NCI-H524 (cell line): ENCODE measurements at regions not wholly inside any gene's neighbourhood (a gene's known extent, or its start where the extent isn't known, plus 50 kb on each side); places are given as distances from the start of the nearest gene placed in this dataset.
A peak's percentile ranks its signal among the peaks of the same experiment; 100 is the strongest.

Source experiments
- DNase-seq, 2 experiments: peaks; one replicate each; lab custom pipeline; 2025; lab: John Stamatoyannopoulos, UW

DNA sequence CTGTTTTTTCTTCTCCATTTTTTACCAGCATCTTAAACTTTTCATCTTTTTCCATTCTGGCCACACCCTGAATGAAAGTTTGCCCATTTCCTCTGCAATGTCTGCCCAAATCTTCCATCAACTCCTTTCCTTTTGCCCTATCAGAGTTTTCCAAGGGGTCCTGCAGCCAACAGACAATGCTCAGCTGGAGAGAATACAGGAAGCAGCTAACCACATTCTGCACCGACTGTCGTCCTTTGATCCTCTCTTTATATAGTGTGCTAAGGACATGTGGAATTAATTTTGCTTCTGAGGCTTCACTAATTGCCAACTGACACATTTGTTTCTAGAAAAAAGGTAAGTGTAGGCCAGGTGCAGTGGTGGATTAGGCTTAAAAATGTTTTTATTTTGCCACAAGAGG lies 50.5 kb upstream of the DLX2 start:
- no peak for DNase-seq

GRCh38 chr2:172153757-172154156 lies 51.1 kb upstream of the DLX2 start:
- DNase-seq, result no peak

DNA sequence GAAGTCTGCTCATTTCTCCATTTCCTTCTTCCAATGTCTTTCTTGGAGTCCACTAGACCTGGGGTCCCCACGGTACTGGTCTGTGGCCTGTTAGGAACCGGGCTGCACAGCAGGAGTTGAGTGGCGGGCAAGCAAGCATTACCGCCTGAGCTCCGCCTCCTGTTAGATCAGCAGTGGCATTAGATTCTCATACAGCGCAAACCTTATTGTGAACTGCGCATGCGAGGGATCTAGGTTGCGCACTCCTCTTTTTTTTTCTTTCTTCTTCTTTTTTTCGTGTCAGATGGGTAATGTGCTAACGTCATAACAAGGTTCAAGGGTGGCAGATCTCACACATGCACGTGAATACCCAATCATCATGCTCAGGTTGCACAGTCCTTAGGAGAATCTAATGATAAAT lies 53.1 kb upstream of the DLX2 start:
- no peak for DNase-seq

DNA sequence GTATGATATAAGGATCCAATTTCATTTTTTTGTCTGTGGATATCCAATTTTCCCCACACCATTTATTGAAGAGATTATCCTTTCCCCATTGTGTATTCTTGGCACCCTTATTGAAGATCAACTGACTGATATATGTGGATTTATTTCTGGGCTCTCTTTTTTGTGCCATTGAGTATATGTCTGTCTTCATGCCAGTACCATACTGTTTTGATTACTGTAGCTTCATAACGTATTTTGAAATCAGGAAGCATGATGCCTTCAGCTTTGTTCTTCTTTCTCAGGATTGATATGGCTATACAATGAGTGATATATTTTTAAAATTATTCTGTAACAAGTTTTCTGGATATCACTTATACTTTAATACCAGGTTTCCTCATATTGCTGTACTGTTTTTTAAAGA lies 58.1 kb upstream of the DLX2 start:
- DNase-seq, result no peak

GRCh38 chr2:172162225-172162733 lies 59.6 kb upstream of the DLX2 start:
- DNase-seq, result no peak

GRCh38 chr2:172162739-172163336 lies 60.1 kb upstream of the DLX2 start:
- no peak for DNase-seq

DNA sequence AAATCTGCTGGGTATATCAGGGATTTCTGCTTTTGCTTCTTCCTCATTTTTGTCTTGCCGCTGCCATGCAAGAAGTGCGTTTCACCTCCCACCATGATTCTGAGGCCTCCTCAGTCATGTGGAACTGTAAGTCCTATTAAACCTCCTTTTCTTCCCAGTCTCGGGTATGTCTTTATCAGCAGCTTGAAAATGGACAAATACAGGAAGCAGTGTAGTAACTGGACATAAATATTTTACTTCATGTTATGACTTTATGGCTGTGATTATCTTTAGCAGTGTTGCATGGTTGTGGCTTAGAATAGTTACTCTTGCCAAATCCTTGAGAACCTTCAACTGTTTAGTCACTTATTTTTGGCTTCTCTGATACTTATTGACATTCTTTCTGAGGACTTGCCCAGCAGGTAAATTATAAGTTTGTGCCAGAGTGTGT lies 66.2 kb upstream of the DLX2 start:
- DNase-seq, result no peak

DNA sequence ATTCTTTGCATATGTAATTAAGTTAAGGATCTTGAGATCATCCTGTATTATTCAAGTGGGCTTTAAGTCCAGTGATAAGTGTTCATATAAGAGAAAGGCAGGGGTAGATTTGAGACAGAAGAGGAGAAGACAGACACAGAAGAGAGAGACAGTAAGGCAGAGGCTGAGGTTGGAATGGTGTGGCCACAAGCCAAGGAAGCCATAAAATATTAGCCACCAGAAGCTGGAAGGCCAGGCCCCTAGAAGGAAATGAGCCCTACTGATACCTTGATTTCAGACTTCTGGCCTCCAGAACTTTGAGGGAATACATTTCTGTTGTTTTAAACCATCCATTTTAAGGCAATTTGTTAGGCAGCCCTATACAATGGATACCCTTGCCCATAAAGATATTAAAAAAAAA lies 66.9 kb upstream of the DLX2 start:
- DNase-seq, result peak in 1 of 2 experiments; percentile 30

- peak; percentile 15 to 59 for DNase-seq
These were observed 69.9 kb upstream of the DLX2 start for GRCh38 chr2:172172513-172173173.

- no peak for DNase-seq
These were observed 70.5 kb upstream of the DLX2 start for GRCh38 chr2:172173174-172173706.

- DNase-seq, result no peak
These were observed 74.9 kb upstream of the DLX2 start for GRCh38 chr2:172177581-172177980.

- no peak for DNase-seq
These were observed 75.3 kb upstream of the DLX2 start for GRCh38 chr2:172177996-172178395.

- DNase-seq, result no peak
These were observed 76.5 kb upstream of the DLX2 start for GRCh38 chr2:172179045-172179701.

GRCh38 chr2:172181840-172182239 lies 79.1 kb upstream of the DLX2 start:
- DNase-seq, result no peak

DNA sequence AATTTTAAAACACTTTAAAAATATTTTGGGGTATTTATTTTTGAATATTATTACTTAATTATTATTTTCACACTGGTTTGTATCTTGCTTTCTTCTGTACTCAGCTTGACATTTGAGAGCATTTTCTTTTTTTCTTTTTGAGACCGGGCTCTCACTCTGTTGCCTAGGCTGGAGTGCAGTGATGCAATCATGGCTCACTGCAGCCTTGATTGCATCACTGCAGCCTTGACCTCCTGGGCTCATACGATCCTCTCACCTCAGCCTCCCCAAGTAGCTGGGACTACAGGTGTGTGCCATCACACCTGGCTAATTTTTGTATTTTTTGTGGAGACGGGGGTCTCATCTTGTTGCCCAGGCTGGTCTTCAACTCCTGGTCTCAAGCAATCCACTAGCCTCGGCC lies 79.9 kb upstream of the DLX2 start:
- DNase-seq, result no peak

- DNase-seq, result no peak
These were observed 90.8 kb upstream of the DLX2 start for GRCh38 chr2:172193331-172194089.

DNA sequence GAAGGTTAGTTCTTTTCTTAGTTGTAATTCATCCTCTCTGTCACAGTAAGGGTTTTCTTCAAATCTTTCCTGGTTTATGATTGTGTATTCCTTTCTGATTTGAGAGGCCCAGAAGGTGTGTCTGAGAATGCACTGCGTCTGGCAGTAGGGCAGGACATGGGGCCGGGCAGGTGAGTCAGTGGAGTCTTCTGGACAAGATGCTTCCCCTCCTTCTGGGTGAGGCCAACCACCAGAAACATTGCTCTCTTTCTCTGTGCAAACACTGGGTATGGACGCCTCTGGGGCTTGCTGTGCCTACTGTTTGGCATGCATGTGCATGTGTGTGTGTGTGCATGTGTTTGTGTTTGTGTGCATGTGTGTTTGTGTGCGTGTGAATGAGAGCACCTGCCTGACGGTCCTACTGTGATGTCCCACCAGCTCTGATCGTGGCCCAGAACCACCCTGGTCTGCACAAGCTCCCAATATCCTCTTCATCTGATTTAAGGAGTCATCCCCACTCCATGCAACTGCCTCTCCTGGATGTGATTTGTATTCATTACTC lies 93.2 kb upstream of the DLX2 start:
- no peak for DNase-seq

- no peak for DNase-seq
These were observed 94.2 kb upstream of the DLX2 start for GRCh38 chr2:172196768-172197431.

DNA sequence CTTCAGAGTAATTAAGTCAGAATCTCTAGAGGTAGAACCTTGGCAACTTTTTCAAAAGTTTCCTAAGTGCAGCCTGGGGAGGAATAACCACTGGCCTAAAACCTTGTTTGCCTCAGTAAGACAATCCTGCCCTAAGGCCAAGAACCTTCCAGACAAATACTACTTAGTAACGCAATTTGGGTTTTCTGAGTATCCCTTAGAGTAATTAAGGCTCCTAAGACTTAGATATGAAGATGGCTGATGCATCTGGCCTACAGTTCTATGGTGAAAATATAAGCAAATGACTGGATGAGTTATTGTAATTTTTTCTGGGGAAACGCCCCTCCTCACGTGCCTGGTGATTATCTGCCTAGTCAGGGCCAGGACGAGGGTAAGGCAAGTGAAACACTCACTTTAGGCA lies 95.7 kb upstream of the DLX2 start:
- DNase-seq, result no peak

- no peak for DNase-seq
These were observed 96.2 kb upstream of the DLX2 start for GRCh38 chr2:172198908-172199307.

DNA sequence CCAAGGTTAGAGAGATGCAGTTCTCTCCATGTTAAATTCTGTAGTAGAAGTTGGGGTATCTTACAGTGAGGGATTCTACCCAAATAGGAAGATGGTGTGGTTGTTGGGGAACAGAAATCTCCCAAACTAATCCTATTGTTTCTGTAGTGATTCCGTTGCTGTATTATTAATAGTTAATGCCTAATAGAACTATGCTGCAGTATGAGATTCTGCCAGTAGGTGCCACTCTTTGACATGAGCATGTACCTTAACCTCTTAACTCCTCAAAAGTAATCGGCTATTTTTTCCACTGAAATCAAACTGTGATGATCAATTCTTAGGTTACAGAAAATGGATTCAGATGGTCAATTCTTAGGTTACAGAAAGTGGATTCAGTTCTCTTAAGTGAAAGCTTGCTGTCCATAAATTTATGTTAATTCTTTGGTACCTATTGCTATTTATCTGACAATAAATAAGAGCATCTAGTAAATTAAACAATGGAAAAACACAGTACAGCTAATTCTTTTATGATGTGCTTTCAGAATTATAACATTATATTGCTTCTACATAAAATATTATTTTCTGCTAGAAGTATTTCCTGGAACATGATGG lies 97.9 kb upstream of the DLX2 start:
- peak in 1 of 2 experiments; percentile 5 for DNase-seq
